RCC 7860 (cell line): ENCODE measurements at regions not wholly inside any gene's neighbourhood (a gene's known extent, or its start where the extent isn't known, plus 50 kb on each side); places are given as distances from the start of the nearest gene placed in this dataset.
A peak's percentile ranks its signal among the peaks of the same experiment; 100 is the strongest.

ENCODE experiments used
- DNase-seq: peaks from one replicate; pipeline ENCODE4 v3.0.0-alpha.2; 2015; ENCODE audit warnings: low spot score
- FAIRE-seq: peaks from 2 replicates; lab custom pipeline; 2012; peaks lifted over from hg19 to GRCh38; lab: Jason Lieb, UNC

GRCh38 chr1:208921259-208921658 is 662.3 kb upstream of the CAMK1G start:
- no peak for DNase-seq
- FAIRE-seq = no peak

- FAIRE-seq = no peak
Measured at GRCh38 chr1:208923456-208923855, 660.1 kb upstream of the CAMK1G start.

GRCh38 chr1:208923946-208924720 is 659.4 kb upstream of the CAMK1G start:
- no peak for FAIRE-seq
- DNase-seq = no peak

More at GRCh38 chr1:208923456-208923855, 660.1 kb upstream of the CAMK1G start:
- DNase-seq = no peak

GRCh38 chr1:208924928-208925327 is 658.6 kb upstream of the CAMK1G start:
- FAIRE-seq (no peak), DNase-seq (no peak)

- peak; percentile 55 for DNase-seq
- FAIRE-seq = no peak
Measured at GRCh38 chr1:208928349-208929010, 655.0 kb upstream of the CAMK1G start.

GRCh38 chr1:208929575-208929974 is 653.9 kb upstream of the CAMK1G start:
- DNase-seq (no peak), FAIRE-seq (no peak)

GRCh38 chr1:208931936-208932335 is 651.6 kb upstream of the CAMK1G start:
- no peak for FAIRE-seq
- no peak for DNase-seq

- DNase-seq (no peak), FAIRE-seq (no peak)
Measured at GRCh38 chr1:208933984-208934525, 649.5 kb upstream of the CAMK1G start.

GRCh38 chr1:208934933-208935332 is 648.6 kb upstream of the CAMK1G start:
- no peak for FAIRE-seq
- DNase-seq = no peak

- DNase-seq (no peak), FAIRE-seq (no peak)
Measured at GRCh38 chr1:208935517-208936187, 647.9 kb upstream of the CAMK1G start.

- FAIRE-seq (no peak), DNase-seq (no peak)
Measured at GRCh38 chr1:208939537-208940085, 643.9 kb upstream of the CAMK1G start.

- DNase-seq (no peak), FAIRE-seq (no peak)
Measured at GRCh38 chr1:208942394-208943130, 641.0 kb upstream of the CAMK1G start.

GRCh38 chr1:208943291-208943690 is 640.2 kb upstream of the CAMK1G start:
- FAIRE-seq = no peak
- DNase-seq = no peak

- no peak for FAIRE-seq
- DNase-seq = no peak
Measured at GRCh38 chr1:208944981-208945451, 638.5 kb upstream of the CAMK1G start.

- FAIRE-seq (no peak), DNase-seq (no peak)
Measured at GRCh38 chr1:208950206-208950605, 633.3 kb upstream of the CAMK1G start.

GRCh38 chr1:208951026-208951525 is 632.4 kb upstream of the CAMK1G start:
- DNase-seq (no peak), FAIRE-seq (no peak)

GRCh38 chr1:208951908-208952307 is 631.6 kb upstream of the CAMK1G start:
- FAIRE-seq = no peak
- DNase-seq = no peak

- no peak for DNase-seq
- no peak for FAIRE-seq
Measured at GRCh38 chr1:208962867-208963266, 620.6 kb upstream of the CAMK1G start.

GRCh38 chr1:208965351-208965750 is 618.2 kb upstream of the CAMK1G start:
- FAIRE-seq (no peak), DNase-seq (no peak)

- DNase-seq = no peak
- FAIRE-seq = no peak
Measured at GRCh38 chr1:208967334-208967733, 616.2 kb upstream of the CAMK1G start.
